ENCODE measurements at regions not wholly inside any gene's neighbourhood (a gene's known extent, or its start where the extent isn't known, plus 50 kb on each side); places are given as distances from the start of the nearest gene placed in this dataset.

DNA sequence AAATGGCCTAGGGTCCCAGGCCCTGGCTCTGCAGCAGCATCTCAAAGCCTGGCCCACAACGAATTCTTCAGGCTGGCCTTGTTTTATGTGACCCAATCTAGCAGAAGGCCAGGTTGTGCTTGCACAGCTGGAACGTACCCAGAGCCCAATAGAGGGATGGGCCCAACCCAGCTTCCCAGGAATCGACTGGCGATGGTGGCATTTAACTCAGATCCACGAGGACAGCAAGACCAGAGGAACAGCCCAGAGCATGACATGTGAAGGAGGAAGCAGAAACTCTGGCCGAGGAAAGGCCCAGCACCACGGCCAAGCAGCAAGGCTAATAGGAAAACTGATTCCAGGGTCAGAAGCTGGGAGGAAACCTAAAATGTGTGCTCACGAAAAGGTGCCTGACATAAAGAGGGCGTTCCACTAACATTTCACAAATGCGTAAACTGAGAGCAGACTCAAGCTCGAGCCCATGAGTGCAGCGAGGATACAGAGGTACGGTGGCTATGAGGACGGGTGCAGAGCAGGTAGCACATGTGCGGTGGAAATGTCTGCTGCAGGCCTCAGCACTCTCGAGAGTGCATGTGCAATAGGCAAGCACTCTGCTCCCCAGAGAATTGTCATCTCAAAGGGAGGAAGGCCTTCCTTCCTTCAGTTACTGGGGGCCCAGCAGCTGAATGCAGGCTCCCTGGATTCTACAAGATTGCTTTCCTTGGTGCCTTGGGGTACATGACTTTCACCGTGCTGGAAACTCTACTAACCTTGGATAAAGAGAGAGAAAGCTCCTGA, 156.9 kb upstream of the GLI2 start:
- no peak overlapping the region for H3K18ac ChIP-seq (ENCODE audit: low read depth in 1 of 2, low read length in 2 of 2)
- H3K27me3 ChIP-seq (ENCODE audit: control insufficient read depth in 1 of 2, insufficient read depth in 1 of 2, low read length in 2 of 2), result peaks cover 74 to 83% of the 10 kb centered on the region in 2 experiments
- H2BK15ac ChIP-seq (ENCODE audit: low read depth, poor library complexity, severe bottlenecking), result no peak overlapping the region
- H4K8ac ChIP-seq (ENCODE audit: low read length), result no peak overlapping the region
- WGBS, result 82% methylated on average over 16 of the region's 17 CpGs
- no peak overlapping the region for H3K27ac ChIP-seq (ENCODE audit: low read length, poor library complexity, severe bottlenecking)
- H4K91ac ChIP-seq (ENCODE audit: low read length), result no peak overlapping the region
- no peaks in the 10 kb centered on the region for H3K79me1 ChIP-seq (replicated peaks; ENCODE audit: low read length, poor library complexity, severe bottlenecking)
- H2AFZ ChIP-seq (ENCODE audit: low read depth, low read length), result no peak overlapping the region
- no peak overlapping the region for H3K4me2 ChIP-seq (ENCODE audit: low read length, poor library complexity, severe bottlenecking)
- no peak overlapping the region for H3K23ac ChIP-seq (ENCODE audit: low read length in 2 of 2)
- H3K9me3 ChIP-seq (ENCODE audit: control insufficient read depth, low read length), result no peaks in the 10 kb centered on the region
- H3K4me1 ChIP-seq (ENCODE audit: control insufficient read depth, insufficient read depth, low read depth, low read length), result no peaks in the 10 kb centered on the region
- H2BK5ac ChIP-seq (ENCODE audit: low read depth, low read length, poor library complexity, severe bottlenecking), result no peak overlapping the region
- no peak overlapping the region for H3K14ac ChIP-seq (ENCODE audit: low read length in 2 of 2)
- H2BK120ac ChIP-seq (ENCODE audit: low read depth, low read length), result no peak overlapping the region
- H3K9ac ChIP-seq (ENCODE audit: low read length), result no peak overlapping the region
- no peak overlapping the region for H2BK12ac ChIP-seq (ENCODE audit: low read length in 2 of 2)
- no peak overlapping the region for H2AK5ac ChIP-seq (ENCODE audit: low read length, severe bottlenecking)
- H3K4ac ChIP-seq (ENCODE audit: low read depth in 1 of 2, low read length in 2 of 2), result no peak overlapping the region
- no peak for DNase-seq
- H3K4me3 ChIP-seq (ENCODE audit: insufficient read depth in 1 of 2, low read depth in 1 of 2, low read length in 2 of 2), result no peak overlapping the region
- H3K36me3 ChIP-seq (ENCODE audit: control insufficient read depth in 1 of 2, insufficient read depth in 2 of 2, low read depth in 1 of 2, low read length in 2 of 2), result no peaks in the 10 kb centered on the region

DNA sequence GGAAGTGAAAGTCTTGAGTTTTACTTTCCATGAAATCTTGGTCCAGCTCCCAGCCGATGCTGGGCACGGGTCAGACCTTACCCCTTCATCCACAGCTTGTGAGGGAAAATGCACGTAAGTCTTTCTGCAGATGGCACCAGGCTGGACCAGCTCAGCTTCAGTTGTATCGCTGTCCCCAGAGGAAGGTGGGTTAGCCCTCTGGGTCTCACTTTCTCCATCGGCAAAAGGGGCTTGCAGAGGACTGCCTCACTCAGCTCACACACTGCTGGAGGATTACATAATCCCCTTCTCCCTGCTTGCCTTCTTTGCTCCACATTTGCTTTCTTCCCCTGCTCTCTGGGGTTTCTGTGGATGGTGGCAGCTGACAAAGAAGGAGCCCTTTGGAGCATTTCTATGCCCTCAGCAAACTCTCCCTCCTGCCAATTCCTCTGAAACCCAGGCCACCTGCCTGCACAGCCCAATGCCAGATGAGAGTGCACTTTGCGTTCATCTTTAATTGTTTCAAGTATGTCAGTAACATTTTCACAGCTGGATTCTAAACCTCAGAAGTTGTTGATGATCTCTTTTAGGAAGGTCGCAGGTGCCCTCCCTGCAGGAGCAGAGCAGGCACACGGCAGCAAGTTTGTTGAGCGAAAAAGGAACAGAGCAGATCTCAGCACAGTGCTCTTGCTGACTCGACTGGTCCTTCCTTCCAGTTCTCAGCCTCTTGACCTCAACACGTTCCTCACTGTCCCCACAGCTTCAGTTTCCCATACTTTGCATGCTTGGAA, 155.6 kb upstream of the GLI2 start:
- H2BK12ac ChIP-seq (ENCODE audit: low read length in 2 of 2), result no peak overlapping the region
- H3K4me3 ChIP-seq (ENCODE audit: insufficient read depth in 1 of 2, low read depth in 1 of 2, low read length in 2 of 2), result no peak overlapping the region
- H3K9me3 ChIP-seq (ENCODE audit: control insufficient read depth, low read length), result peaks cover 1% of the 10 kb centered on the region
- no peak overlapping the region for H3K23ac ChIP-seq (ENCODE audit: low read length in 2 of 2)
- H3K4ac ChIP-seq (ENCODE audit: low read depth in 1 of 2, low read length in 2 of 2), result no peak overlapping the region
- H3K4me1 ChIP-seq (ENCODE audit: control insufficient read depth, insufficient read depth, low read depth, low read length), result no peaks in the 10 kb centered on the region
- WGBS, result 81% methylated on average over 11 of the region's 11 CpGs
- H3K27ac ChIP-seq (ENCODE audit: low read length, poor library complexity, severe bottlenecking), result no peak overlapping the region
- DNase-seq, result no peak
- H4K91ac ChIP-seq (ENCODE audit: low read length), result no peak overlapping the region
- no peaks in the 10 kb centered on the region for H3K79me1 ChIP-seq (replicated peaks; ENCODE audit: low read length, poor library complexity, severe bottlenecking)
- H2BK5ac ChIP-seq (ENCODE audit: low read depth, low read length, poor library complexity, severe bottlenecking), result no peak overlapping the region
- H3K27me3 ChIP-seq (ENCODE audit: control insufficient read depth in 1 of 2, insufficient read depth in 1 of 2, low read length in 2 of 2), result peaks cover 62 to 71% of the 10 kb centered on the region in 2 experiments
- no peak overlapping the region for H2AK5ac ChIP-seq (ENCODE audit: low read length, severe bottlenecking)
- no peak overlapping the region for H3K9ac ChIP-seq (ENCODE audit: low read length)
- no peak overlapping the region for H3K18ac ChIP-seq (ENCODE audit: low read depth in 1 of 2, low read length in 2 of 2)
- peak overlapping the region in 1 of 2 experiments; percentile 74 for H3K14ac ChIP-seq (ENCODE audit: low read length in 2 of 2)
- no peak overlapping the region for H3K4me2 ChIP-seq (ENCODE audit: low read length, poor library complexity, severe bottlenecking)
- no peak overlapping the region for H2AFZ ChIP-seq (ENCODE audit: low read depth, low read length)
- no peaks in the 10 kb centered on the region for H3K36me3 ChIP-seq (ENCODE audit: control insufficient read depth in 1 of 2, insufficient read depth in 2 of 2, low read depth in 1 of 2, low read length in 2 of 2)
- H4K8ac ChIP-seq (ENCODE audit: low read length), result no peak overlapping the region
- no peak overlapping the region for H2BK120ac ChIP-seq (ENCODE audit: low read depth, low read length)
- H2BK15ac ChIP-seq (ENCODE audit: low read depth, poor library complexity, severe bottlenecking), result no peak overlapping the region

DNA sequence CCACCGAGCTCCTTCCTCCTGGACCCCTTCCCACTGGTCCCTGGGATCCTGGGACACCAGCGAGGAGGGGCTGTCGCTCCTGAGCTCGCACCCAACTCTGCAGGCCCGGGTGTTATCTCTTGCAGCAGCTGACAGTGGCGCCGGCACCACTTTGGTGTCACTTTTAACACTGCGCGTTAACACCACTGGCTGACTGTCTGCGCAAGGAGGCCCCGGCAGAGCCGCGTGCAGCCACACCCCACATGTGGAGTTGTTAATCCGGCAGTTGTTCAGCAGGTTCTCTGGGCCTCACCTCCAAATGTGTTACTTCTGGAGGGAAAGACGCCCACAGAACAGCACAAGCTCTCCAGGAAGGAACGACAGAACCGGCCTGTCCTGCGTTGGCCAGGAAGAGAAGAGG, 155.0 kb upstream of the GLI2 start:
- Histone ChIP-seq H3K23ac (ENCODE audit: low read length in 2 of 2) (no peak overlapping the region), H3K27ac (ENCODE audit: low read length, poor library complexity, severe bottlenecking) (no peak overlapping the region)
- 54% methylated on average over 18 of the region's 18 CpGs for WGBS

DNA sequence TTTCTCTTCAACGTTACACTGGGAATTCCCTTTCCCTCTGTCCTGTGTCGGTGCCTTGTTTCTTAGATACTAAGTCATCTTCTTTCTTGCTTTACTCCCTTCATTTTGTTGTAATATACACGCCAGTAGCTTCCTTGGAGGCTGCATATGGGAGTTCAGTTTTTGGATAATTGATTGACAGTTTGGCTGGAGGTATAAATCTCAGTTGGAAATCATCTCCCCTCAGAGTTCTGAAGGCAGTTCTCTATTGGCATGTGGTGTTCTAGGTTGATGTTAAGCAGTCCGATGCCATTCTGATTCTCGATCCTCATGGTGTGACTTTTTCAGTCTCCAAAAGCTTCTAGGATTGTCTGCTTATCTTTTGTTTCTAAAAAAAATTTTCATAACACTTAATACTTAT, 152.5 kb upstream of the GLI2 start:
- Histone ChIP-seq H3K9ac (ENCODE audit: low read length) (no peak overlapping the region), H3K4me1 (ENCODE audit: control insufficient read depth, insufficient read depth, low read depth, low read length) (peaks cover 7% of the 10 kb centered on the region), H3K27me3 (ENCODE audit: control insufficient read depth in 1 of 2, insufficient read depth in 1 of 2, low read length in 2 of 2) (peaks cover 52 to 75% of the 10 kb centered on the region in 2 experiments), H2AFZ (ENCODE audit: low read depth, low read length) (no peak overlapping the region), H2BK15ac (ENCODE audit: low read depth, poor library complexity, severe bottlenecking) (no peak overlapping the region), H2BK12ac (ENCODE audit: low read length in 2 of 2) (no peak overlapping the region), H3K9me3 (ENCODE audit: control insufficient read depth, low read length) (peaks cover 18% of the 10 kb centered on the region), H3K27ac (ENCODE audit: low read length, poor library complexity, severe bottlenecking) (no peak overlapping the region), H2BK5ac (ENCODE audit: low read depth, low read length, poor library complexity, severe bottlenecking) (no peak overlapping the region), H3K36me3 (ENCODE audit: control insufficient read depth in 1 of 2, insufficient read depth in 2 of 2, low read depth in 1 of 2, low read length in 2 of 2) (no peaks in the 10 kb centered on the region), H2AK5ac (ENCODE audit: low read length, severe bottlenecking) (no peak overlapping the region), H4K8ac (ENCODE audit: low read length) (no peak overlapping the region), H3K23ac (ENCODE audit: low read length in 2 of 2) (no peak overlapping the region), H4K91ac (ENCODE audit: low read length) (no peak overlapping the region), H3K79me1 (replicated peaks; ENCODE audit: low read length, poor library complexity, severe bottlenecking) (no peaks in the 10 kb centered on the region), H3K4me3 (ENCODE audit: insufficient read depth in 1 of 2, low read depth in 1 of 2, low read length in 2 of 2) (no peak overlapping the region), H3K4ac (ENCODE audit: low read depth in 1 of 2, low read length in 2 of 2) (no peak overlapping the region), H3K18ac (ENCODE audit: low read depth in 1 of 2, low read length in 2 of 2) (no peak overlapping the region), H2BK120ac (ENCODE audit: low read depth, low read length) (no peak overlapping the region), H3K4me2 (ENCODE audit: low read length, poor library complexity, severe bottlenecking) (no peak overlapping the region), H3K14ac (ENCODE audit: low read length in 2 of 2) (no peak overlapping the region)
- DNase-seq, result no peak
- 80% methylated on average over 3 of the region's 5 CpGs for WGBS

More for the DNA sequence above, 155.0 kb upstream of the GLI2 start:
- no peak overlapping the region for H2BK120ac ChIP-seq (ENCODE audit: low read depth, low read length)
- H2BK5ac ChIP-seq (ENCODE audit: low read depth, low read length, poor library complexity, severe bottlenecking), result no peak overlapping the region
- H3K14ac ChIP-seq (ENCODE audit: low read length in 2 of 2), result peak overlapping the region in 1 of 2 experiments; percentile 21
- H2AK5ac ChIP-seq (ENCODE audit: low read length, severe bottlenecking), result no peak overlapping the region
- H3K4me1 ChIP-seq (ENCODE audit: control insufficient read depth, insufficient read depth, low read depth, low read length), result no peaks in the 10 kb centered on the region
- peaks cover 6% of the 10 kb centered on the region for H3K9me3 ChIP-seq (ENCODE audit: control insufficient read depth, low read length)
- H3K4me3 ChIP-seq (ENCODE audit: insufficient read depth in 1 of 2, low read depth in 1 of 2, low read length in 2 of 2), result no peak overlapping the region
- peaks cover 56 to 70% of the 10 kb centered on the region in 2 experiments for H3K27me3 ChIP-seq (ENCODE audit: control insufficient read depth in 1 of 2, insufficient read depth in 1 of 2, low read length in 2 of 2)
- H3K4me2 ChIP-seq (ENCODE audit: low read length, poor library complexity, severe bottlenecking), result no peak overlapping the region
- no peak overlapping the region for H2BK12ac ChIP-seq (ENCODE audit: low read length in 2 of 2)
- H4K8ac ChIP-seq (ENCODE audit: low read length), result no peak overlapping the region
- no peak overlapping the region for H2AFZ ChIP-seq (ENCODE audit: low read depth, low read length)
- no peaks in the 10 kb centered on the region for H3K36me3 ChIP-seq (ENCODE audit: control insufficient read depth in 1 of 2, insufficient read depth in 2 of 2, low read depth in 1 of 2, low read length in 2 of 2)
- no peak overlapping the region for H3K18ac ChIP-seq (ENCODE audit: low read depth in 1 of 2, low read length in 2 of 2)
- H4K91ac ChIP-seq (ENCODE audit: low read length), result no peak overlapping the region
- DNase-seq, result no peak
- H3K79me1 ChIP-seq (replicated peaks; ENCODE audit: low read length, poor library complexity, severe bottlenecking), result no peaks in the 10 kb centered on the region
- H2BK15ac ChIP-seq (ENCODE audit: low read depth, poor library complexity, severe bottlenecking), result no peak overlapping the region
- no peak overlapping the region for H3K9ac ChIP-seq (ENCODE audit: low read length)
- H3K4ac ChIP-seq (ENCODE audit: low read depth in 1 of 2, low read length in 2 of 2), result no peak overlapping the region

All from mesenchymal stem cell (in vitro differentiated cells and primary cell).